Fibroblast of skin of abdomen (primary cell): ENCODE measurements at regions not wholly inside any gene's neighbourhood (a gene's known extent, or its start where the extent isn't known, plus 50 kb on each side); places are given as distances from the start of the nearest gene placed in this dataset.

ENCODE experiments used
- DNase-seq: peaks from one replicate; pipeline ENCODE4 v3.0.0-alpha.2; 2013

DNA sequence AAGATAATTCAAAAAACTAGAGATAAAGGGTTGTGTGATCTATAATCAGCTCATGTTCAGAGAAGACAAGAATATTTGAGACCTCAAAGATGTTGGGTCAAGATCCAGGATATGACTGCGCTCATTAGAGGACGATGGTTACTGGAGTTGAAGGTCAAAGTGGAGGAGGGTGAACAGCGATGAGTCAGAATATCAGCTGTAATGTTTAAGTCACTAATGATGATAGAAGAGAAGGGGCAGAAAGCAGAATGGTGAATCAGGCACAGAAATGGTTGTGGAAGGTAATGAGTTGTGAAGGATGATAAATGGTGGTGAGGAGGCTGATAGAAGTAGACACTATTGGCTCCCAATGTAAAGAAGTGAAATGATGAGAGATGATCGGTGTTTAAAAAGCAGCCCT is 540.3 kb downstream of the INHBA start:
- DNase-seq = peak; percentile 25

DNA sequence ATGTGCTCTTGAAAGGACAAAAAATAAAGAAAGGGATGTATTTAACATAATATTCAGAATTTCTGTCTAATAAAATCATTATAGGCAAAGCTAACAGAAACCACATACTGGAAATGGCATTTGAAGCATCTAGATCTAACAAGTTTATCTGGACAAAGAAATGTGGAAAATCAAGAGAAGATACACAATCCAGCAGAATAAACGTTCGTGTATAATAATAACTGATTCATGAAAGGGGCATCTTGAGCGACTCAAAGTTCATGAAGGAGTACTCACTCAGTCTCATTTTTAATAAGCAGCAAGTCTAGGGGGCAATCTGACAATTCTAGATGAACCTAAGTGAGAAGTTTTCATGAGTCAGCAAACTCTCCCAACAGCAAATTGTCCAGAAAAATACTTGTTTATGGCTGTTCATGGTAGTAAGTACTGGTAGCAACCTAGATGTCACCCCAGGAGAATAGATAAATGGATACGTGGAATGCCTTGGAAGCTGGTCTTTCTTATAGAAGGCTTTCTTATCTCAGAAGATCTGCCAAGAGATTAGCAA is 541.8 kb downstream of the INHBA start:
- DNase-seq = no peak

DNA sequence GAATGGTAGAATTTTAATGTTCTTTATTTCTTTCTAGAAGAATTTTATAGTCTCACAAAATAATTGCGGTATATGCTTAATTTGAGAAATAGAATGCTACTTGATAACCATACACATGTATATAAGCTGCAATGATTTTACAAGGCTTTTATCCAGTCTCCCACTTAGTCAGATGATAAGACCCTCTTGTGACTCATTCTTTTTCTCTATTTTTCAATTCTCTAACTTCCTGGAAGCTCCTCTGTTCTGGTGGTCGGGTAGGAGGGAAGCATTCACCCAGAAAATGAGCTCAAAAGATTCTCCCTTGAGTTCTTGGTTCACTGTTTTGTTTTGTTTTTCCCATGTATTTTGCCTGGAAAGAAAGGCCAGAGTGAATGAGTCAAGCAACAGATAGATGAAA is 546.6 kb downstream of the INHBA start:
- DNase-seq = no peak

- no peak for DNase-seq
Observed at GRCh38 chr7:41153268-41153667, 549.6 kb downstream of the INHBA start.

GRCh38 chr7:41152179-41152678 is 550.7 kb downstream of the INHBA start:
- DNase-seq = no peak

DNA sequence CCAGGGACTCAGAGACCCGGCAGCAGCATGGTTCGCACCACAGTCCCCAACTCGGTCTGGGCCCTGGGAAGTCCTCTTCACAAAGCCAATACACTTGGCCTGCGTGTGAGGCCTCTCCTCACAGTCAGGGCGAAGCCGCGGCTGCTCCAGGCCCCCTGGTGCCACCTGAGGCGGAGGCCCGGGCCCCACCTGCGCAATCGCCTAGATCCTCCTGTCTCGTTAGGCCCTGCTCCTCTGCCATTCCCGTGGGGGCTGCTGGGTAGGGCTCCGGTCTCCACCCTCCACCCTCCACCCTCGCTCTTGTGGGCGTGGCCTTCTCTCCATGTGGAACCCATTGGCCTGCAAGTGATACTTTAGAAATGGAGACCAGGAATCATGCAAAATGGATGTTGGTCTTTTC is 553.3 kb downstream of the INHBA start:
- no peak for DNase-seq

- DNase-seq = peak; percentile 89
Observed at GRCh38 chr7:41148521-41148951, 554.4 kb downstream of the INHBA start.

GRCh38 chr7:41147606-41148485 is 555.0 kb downstream of the INHBA start:
- DNase-seq = peak; percentile 35

- no peak for DNase-seq
Observed at GRCh38 chr7:41146429-41146828, 556.5 kb downstream of the INHBA start.

- no peak for DNase-seq
Observed at GRCh38 chr7:41145656-41146055, 557.2 kb downstream of the INHBA start.

- peak; percentile 4 for DNase-seq
Observed at GRCh38 chr7:41142904-41143473, 559.9 kb downstream of the INHBA start.

GRCh38 chr7:41139789-41140188 is 563.1 kb downstream of the INHBA start:
- no peak for DNase-seq

GRCh38 chr7:41136551-41136950 is 566.3 kb downstream of the INHBA start:
- DNase-seq = no peak

- DNase-seq = no peak
Observed at GRCh38 chr7:41135511-41135910, 567.4 kb downstream of the INHBA start.

- peak; percentile 78 for DNase-seq
Observed at GRCh38 chr7:41134300-41135255, 568.3 kb downstream of the INHBA start.

DNA sequence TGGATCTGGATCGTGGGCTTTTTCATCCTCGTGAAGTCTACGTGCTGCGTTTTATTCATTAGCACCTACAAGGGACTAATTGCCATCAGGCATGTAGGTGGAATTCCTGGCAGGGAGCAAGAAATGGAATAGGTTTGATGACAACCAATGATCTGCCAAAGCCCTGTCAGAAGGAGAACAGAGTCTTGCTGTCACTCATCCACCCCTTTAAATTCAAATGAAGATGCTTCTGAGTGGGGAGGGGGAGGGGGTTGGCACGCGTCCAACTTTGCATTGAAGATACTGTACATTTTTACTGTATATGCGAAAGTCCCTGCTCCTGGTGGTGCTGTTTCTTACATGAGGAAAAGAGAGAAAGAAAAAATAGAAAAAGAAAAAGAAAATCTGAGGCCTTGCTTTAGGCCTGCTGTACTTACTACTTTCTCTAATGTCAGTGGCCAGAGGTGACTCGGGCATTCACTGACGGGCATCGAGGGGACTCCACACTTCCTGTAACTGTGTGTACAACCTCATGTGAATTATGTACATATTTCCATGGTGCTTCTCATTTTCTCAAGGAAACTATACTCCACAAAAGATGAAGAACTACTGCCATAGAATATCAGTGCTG is 569.1 kb downstream of the INHBA start:
- DNase-seq = no peak

GRCh38 chr7:41131956-41132355 is 570.9 kb downstream of the INHBA start:
- DNase-seq = no peak

DNA sequence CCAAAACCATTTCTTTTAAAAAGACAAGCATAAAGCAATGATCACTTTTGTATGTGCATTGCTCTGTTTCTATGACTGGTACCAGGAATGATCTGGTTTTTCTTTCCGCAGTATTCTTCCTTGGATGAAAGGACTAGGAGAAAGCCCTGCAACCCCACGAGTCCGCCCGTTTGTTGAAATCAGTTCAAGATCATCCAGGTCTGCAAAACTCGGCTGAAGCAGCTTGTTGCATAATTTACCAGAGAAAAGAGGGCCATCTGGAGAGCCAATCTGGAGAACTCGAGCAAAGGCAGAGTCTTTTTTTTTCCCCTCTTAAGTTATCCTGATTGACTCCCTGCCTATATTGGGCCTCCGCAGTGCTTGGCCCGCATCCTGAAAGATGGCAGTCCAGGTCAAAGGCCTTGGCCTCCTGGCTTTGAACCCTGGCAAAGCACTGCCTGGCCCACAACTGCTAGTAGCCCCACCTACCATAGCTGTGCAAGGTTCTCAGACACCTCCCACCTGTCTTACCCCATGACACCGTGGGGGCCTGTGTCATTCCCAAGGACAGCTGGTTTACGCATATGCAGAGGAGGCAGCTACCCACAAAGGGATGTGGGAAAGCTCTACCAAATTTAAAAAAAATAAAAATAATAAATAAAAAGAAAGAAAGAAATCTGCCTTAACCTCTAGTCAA is 572.2 kb downstream of the INHBA start:
- DNase-seq = no peak

DNA sequence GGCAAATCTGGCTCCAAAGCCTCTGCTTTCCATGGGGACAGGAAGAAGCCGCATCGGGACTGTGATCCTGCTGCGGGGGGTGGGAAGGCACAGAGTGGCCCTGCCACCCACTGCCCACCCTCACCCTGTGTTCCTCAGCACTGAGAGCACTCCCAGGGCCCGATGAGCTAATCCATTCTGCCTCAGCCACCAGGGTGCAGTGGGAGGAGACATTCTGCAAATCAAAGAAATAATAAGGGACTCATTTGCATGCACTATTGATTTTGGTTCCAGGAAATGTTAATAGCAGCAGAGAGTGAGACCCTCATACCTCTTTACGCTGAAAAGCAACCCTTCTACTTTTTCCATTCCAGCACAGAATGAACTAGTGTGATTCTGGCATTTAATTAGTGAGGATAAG is 572.8 kb downstream of the INHBA start:
- DNase-seq = no peak

DNA sequence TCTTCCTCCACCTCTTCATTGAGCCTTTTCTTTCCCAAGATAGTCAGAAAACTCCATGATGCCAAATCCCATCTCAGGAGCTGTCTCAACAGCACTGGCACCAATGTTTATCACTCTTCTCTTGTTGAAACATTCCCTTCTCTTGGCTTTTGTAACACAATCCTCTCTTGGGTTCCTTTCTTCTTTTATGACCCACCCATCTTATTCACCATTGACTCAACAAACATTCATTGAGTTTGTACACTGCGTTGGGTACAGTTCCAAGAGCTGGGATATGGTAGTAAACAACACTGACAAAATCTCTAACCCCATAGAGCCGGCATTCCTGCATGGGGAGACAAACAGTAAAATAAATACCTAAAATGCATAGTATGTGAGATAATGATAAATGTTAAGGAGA is 577.5 kb downstream of the INHBA start:
- no peak for DNase-seq

GRCh38 chr7:41122256-41122987 is 580.5 kb downstream of the INHBA start:
- no peak for DNase-seq
